ENCODE measurements at regions not wholly inside any gene's neighbourhood (a gene's known extent, or its start where the extent isn't known, plus 50 kb on each side); places are given as distances from the start of the nearest gene placed in this dataset.

GRCh38 chr7:153443032-153443701 is 609.0 kb upstream of the DPP6 start:
- Histone ChIP-seq H3K27ac (no peak overlapping the region), H3K36me3 (no peaks in the 10 kb centered on the region), H3K4me1 (no peaks in the 10 kb centered on the region), H3K27me3 (no peaks in the 10 kb centered on the region), H3K9me3 (no peaks in the 10 kb centered on the region), H3K4me3 (no peak overlapping the region)
- intact Hi-C loops (cut with DNase I; ENCODE audit: low total_unique reads) (no loop called here), in situ Hi-C loops (cut with MboI; ENCODE audit: low sequenced_read_pairs in 4 of 4) (no loop called here)
- TF ChIP-seq CTCF (IDR thresholded peaks at IDR 0.05 in 4 of 5, conservative IDR thresholded peaks at IDR 0.05 in 1 of 5) (no peak), POLR2A (IDR thresholded peaks at IDR 0.05) (no peak)
- DNase-seq (no peak), ATAC-seq (no peak)

GRCh38 chr7:153444641-153445040 is 607.6 kb upstream of the DPP6 start:
- H3K27ac ChIP-seq, result no peak overlapping the region
- no peak for DNase-seq
- no peak for TF ChIP-seq POLR2A (IDR thresholded peaks at IDR 0.05)
- TF ChIP-seq CTCF (IDR thresholded peaks at IDR 0.05 in 4 of 5, conservative IDR thresholded peaks at IDR 0.05 in 1 of 5), result no peak
- no peaks in the 10 kb centered on the region for H3K4me1 ChIP-seq
- intact Hi-C loops (cut with DNase I; ENCODE audit: low total_unique reads), result no loop called here
- no peak overlapping the region for H3K4me3 ChIP-seq
- H3K27me3 ChIP-seq, result no peaks in the 10 kb centered on the region
- no peak for ATAC-seq
- H3K36me3 ChIP-seq, result no peaks in the 10 kb centered on the region
- H3K9me3 ChIP-seq, result no peaks in the 10 kb centered on the region
- in situ Hi-C loops (cut with MboI; ENCODE audit: low sequenced_read_pairs in 4 of 4), result no loop called here

GRCh38 chr7:153445641-153446040 is 606.6 kb upstream of the DPP6 start:
- TF ChIP-seq POLR2A (IDR thresholded peaks at IDR 0.05), result no peak
- no peak for DNase-seq
- intact Hi-C loops (cut with DNase I; ENCODE audit: low total_unique reads) (no loop called here), in situ Hi-C loops (cut with MboI; ENCODE audit: low sequenced_read_pairs in 4 of 4) (no loop called here)
- Histone ChIP-seq H3K27me3 (no peaks in the 10 kb centered on the region), H3K9me3 (no peaks in the 10 kb centered on the region), H3K4me1 (no peaks in the 10 kb centered on the region), H3K4me3 (no peak overlapping the region), H3K27ac (no peak overlapping the region), H3K36me3 (no peaks in the 10 kb centered on the region)
- no peak for ATAC-seq

DNA sequence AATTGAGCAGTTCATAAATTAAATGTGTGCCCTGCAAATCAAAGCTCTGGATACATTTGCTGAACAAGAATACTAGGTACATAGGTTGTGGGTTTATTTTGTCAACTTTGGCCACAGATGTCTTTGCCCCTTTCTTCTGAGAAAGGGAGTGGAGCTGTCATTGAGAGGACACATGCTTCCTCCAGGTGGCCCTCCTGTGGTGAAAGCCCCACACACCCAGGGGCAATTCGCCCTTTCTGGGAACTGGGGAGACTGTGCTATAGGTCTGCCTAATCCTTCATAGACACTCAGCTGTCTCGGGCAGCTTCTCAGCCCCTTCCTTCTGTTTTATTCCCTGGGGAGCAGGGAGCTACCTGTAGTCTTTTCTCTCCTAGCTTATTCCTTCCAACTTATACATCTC is 605.7 kb upstream of the DPP6 start:
- no peak for ATAC-seq

DNA sequence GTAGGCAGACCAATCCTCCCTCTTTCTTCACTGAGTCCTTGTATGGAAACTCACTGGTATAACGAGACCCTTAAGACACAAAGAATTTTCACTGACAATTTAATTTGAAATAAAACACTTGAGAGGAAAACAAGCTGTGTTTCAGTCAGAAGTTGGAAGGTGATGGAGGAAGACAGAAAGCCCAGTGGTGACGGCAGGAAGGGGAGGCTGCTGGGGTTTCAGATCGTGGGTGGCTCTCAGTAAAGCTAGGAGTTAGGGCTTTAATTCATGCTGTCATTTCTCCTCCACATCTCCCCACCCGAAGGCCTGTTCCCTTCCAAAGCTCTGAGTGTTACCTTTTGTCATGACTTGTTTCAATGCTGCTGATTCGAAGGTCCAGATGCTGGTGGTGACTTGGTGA is 605.2 kb upstream of the DPP6 start:
- Histone ChIP-seq H3K4me1 (no peaks in the 10 kb centered on the region), H3K4me3 (no peak overlapping the region), H3K9me3 (no peaks in the 10 kb centered on the region), H3K27me3 (no peaks in the 10 kb centered on the region), H3K36me3 (no peaks in the 10 kb centered on the region), H3K27ac (no peak overlapping the region)
- in situ Hi-C loops (cut with MboI; ENCODE audit: low sequenced_read_pairs in 4 of 4) (no loop called here), intact Hi-C loops (cut with DNase I; ENCODE audit: low total_unique reads) (no loop called here)
- ATAC-seq (no peak), DNase-seq (no peak)
- TF ChIP-seq POLR2A (IDR thresholded peaks at IDR 0.05) (no peak), CTCF (IDR thresholded peaks at IDR 0.05 in 4 of 5, conservative IDR thresholded peaks at IDR 0.05 in 1 of 5) (no peak)

More for the DNA sequence above, 605.7 kb upstream of the DPP6 start:
- no peak overlapping the region for H3K27ac ChIP-seq
- H3K27me3 ChIP-seq, result no peaks in the 10 kb centered on the region
- H3K4me1 ChIP-seq, result no peaks in the 10 kb centered on the region
- intact Hi-C loops (cut with DNase I; ENCODE audit: low total_unique reads), result no loop called here
- TF ChIP-seq POLR2A (IDR thresholded peaks at IDR 0.05) (no peak), CTCF (IDR thresholded peaks at IDR 0.05 in 4 of 5, conservative IDR thresholded peaks at IDR 0.05 in 1 of 5) (no peak)
- H3K4me3 ChIP-seq, result no peak overlapping the region
- in situ Hi-C loops (cut with MboI; ENCODE audit: low sequenced_read_pairs in 4 of 4), result no loop called here
- no peak for DNase-seq
- H3K9me3 ChIP-seq, result no peaks in the 10 kb centered on the region
- H3K36me3 ChIP-seq, result no peaks in the 10 kb centered on the region

All from gastrocnemius medialis (tissue), 4 donors.